T-helper 1 cell treated with Interleukin-12 subunit alpha and Interleukin-12 subunit beta and Interleukin-4 antibody, amounts not matched to agents 30 μg/mL and 1 μg/mL, for 36 hours (primary cell): ENCODE measurements at regions not wholly inside any gene's neighbourhood (a gene's known extent, or its start where the extent isn't known, plus 50 kb on each side); places are given as distances from the start of the nearest gene placed in this dataset.
"Not testable (repeated sequence)": the region's sequence is repeated elsewhere in the genome, so short reads cannot be mapped to it uniquely, and the experiment has no call there.

Source experiments
- H3K27ac Mint-ChIP-seq: one replicate; pipeline ENCODE4 v1.8.0; 2021; ENCODE audit warnings: mild to moderate bottlenecking, mixed read lengths
- H3K27me3 Mint-ChIP-seq: one replicate; pipeline ENCODE4 v1.8.0; 2021; ENCODE audit warnings: low read depth, mixed read lengths
- H3K36me3 Mint-ChIP-seq: one replicate; pipeline ENCODE4 v1.8.0; 2021; ENCODE audit warnings: low read depth, mixed read lengths
- H3K4me1 Mint-ChIP-seq: one replicate; pipeline ENCODE4 v1.8.0; 2021; ENCODE audit warnings: low read depth, mixed read lengths
- H3K4me3 Mint-ChIP-seq: one replicate; pipeline ENCODE4 v1.8.0; 2021; ENCODE audit warnings: mild to moderate bottlenecking, moderate library complexity, mixed read lengths
- H3K9me3 Mint-ChIP-seq: one replicate; pipeline ENCODE4 v1.8.0; 2021; ENCODE audit warnings: mixed read lengths

DNA sequence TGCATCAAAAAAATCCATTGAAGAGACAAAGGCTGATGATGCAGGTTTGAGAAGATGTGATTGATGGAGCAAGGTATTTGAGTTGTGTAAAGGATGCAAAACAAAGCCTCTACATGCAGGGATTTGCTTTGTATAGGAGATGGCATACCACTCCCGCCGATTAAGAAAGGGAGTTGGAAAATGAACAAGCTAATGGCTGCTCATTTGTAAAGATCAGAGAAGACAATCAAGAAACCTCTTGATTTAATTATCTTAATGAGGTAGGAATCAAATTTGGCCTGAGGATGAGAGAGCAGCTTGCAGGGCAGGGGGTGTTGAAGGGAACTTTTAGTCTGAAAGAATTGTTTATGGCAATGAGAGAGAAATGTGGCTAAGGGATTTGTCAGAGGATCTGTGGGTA is 448.2 kb upstream of the ADGRB3 start:
- no peaks in the 10 kb centered on the region for H3K36me3 Mint-ChIP-seq
- H3K4me3 Mint-ChIP-seq: no peak overlapping the region
- H3K9me3 Mint-ChIP-seq: no peaks in the 10 kb centered on the region
- H3K27me3 Mint-ChIP-seq: no peaks in the 10 kb centered on the region
- no peaks in the 10 kb centered on the region for H3K4me1 Mint-ChIP-seq
- H3K27ac Mint-ChIP-seq: no peak overlapping the region

DNA sequence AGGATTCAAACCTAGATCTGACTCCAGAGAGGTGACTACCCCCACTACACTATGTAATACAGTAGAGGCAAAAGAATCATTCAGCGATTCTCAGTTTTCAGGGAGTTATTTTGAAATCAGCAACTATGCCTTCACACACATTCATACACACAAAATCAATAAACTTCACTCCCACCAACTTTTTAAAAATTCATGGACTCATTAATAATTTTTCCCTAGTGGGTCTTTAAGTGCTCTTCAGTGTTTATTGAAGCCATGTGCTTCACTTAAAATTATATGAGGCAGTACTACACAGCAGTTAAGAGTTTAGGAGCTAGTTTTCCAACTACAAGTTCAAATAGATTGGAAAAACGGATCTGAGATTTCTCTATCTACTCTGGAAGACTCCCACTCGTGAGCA is 452.7 kb upstream of the ADGRB3 start:
- Mint-ChIP-seq H3K36me3 (no peaks in the 10 kb centered on the region), H3K27me3 (no peaks in the 10 kb centered on the region), H3K4me1 (no peaks in the 10 kb centered on the region), H3K9me3 (peaks cover 8% of the 10 kb centered on the region), H3K27ac (no peak overlapping the region), H3K4me3 (no peak overlapping the region)

DNA sequence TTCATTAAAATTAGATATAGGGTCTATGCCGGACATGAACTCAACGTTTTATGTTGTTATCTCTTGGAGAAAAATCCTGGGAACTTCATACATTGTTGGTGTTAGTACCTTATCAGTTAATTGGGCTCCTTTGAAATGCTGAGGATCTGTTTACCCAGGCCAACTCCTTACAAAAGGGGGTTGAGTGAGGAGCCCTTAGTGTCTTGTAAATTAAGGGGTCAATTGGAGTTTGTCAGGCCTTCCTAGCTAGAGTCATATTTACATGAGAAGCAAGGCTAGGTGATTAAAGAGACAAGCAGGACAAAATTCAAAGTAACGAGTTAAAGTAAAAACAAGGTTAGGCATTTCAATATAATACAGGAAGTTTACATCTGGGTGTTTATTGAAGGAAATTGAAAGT is 454.1 kb upstream of the ADGRB3 start:
- H3K36me3 Mint-ChIP-seq, H3K27ac Mint-ChIP-seq, H3K4me3 Mint-ChIP-seq, H3K9me3 Mint-ChIP-seq, H3K27me3 Mint-ChIP-seq, H3K4me1 Mint-ChIP-seq: not testable (repeated sequence)

DNA sequence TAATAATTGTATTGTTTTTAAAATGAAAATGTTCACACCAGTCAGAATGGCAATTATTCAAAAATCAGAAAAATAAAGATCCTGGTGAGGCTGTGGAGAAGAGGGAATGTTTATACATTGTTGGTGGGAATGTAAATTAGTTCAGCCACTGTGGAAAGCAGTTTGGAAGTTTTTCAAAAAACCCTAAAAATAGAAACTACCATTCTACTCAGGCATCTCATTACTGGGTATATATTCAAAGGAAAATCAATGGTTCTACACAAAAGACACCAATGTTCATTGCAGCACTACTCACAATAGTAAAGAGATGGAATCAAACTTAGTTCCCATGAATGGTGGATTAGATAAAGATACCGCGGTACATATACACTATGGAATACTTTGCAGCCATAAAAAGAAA is 461.5 kb upstream of the ADGRB3 start:
- no peak overlapping the region for H3K27ac Mint-ChIP-seq
- no peaks in the 10 kb centered on the region for H3K36me3 Mint-ChIP-seq
- no peaks in the 10 kb centered on the region for H3K27me3 Mint-ChIP-seq
- no peak overlapping the region for H3K4me3 Mint-ChIP-seq
- no peaks in the 10 kb centered on the region for H3K4me1 Mint-ChIP-seq
- peaks cover 3% of the 10 kb centered on the region for H3K9me3 Mint-ChIP-seq

DNA sequence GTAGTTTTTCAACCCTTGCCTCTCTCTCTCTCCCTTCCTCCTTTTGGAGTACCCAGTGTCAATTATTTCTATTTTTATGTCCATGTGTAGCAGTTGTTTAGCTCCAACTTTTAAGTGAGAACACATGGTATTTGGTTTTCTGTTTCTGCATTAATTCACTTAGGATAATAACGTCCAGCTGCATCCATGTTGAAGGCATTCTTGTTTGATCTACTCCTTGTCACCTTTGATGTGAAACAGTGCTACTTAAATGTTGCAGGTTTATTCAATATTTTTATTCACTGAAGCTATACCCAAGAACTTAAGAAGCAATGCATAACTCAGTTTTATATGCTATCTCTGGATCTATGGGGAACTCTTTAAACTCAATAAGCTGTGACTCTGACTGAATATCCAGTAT is 465.2 kb upstream of the ADGRB3 start:
- Mint-ChIP-seq H3K27ac (no peak overlapping the region), H3K27me3 (no peaks in the 10 kb centered on the region), H3K9me3 (no peaks in the 10 kb centered on the region), H3K36me3 (no peaks in the 10 kb centered on the region), H3K4me3 (no peak overlapping the region), H3K4me1 (no peaks in the 10 kb centered on the region)

DNA sequence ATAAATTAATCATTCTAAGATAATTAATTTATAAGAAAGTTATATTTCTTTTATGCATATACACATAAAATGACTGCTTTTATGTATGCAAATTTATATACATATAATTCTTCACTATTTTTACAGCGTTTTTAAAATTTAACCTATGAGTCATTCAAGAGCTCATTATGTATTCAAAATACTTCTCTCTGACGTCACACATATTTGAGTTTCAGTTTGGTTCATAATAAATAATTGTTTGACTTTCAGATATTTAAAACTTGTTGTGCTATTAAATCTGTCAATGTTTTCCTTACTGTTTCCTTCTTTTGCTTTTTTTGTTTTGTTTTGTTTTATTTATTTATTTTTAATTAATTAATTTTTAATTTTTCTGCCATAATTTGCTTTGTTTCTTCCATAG is 467.5 kb upstream of the ADGRB3 start:
- Mint-ChIP-seq H3K4me1 (no peaks in the 10 kb centered on the region), H3K36me3 (no peaks in the 10 kb centered on the region), H3K9me3 (peaks cover 4% of the 10 kb centered on the region), H3K27me3 (no peaks in the 10 kb centered on the region), H3K4me3 (no peak overlapping the region), H3K27ac (no peak overlapping the region)

DNA sequence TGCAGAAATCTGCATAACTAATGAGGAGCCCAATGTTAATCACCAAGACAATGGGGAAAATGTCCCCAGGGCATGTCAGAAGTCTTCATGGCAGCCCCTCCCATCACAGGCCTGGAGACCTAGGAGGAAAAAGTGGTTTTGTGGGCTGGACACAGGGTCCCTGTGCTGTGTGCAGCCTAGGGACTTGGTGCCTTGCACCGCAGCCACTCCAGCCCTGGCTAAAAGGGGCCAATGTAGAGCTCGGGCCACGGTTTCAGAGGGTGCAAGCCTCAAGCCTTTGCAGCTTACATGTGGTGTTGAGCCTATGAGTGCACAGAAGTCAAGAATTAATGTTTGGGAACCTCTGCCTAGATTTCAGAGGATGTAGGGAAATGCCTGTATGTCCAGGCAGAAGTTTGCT is 474.3 kb upstream of the ADGRB3 start:
- not testable (repeated sequence) for H3K36me3 Mint-ChIP-seq, H3K4me3 Mint-ChIP-seq, H3K4me1 Mint-ChIP-seq, H3K27ac Mint-ChIP-seq, H3K27me3 Mint-ChIP-seq
- peaks cover 23% of the 10 kb centered on the region for H3K9me3 Mint-ChIP-seq

DNA sequence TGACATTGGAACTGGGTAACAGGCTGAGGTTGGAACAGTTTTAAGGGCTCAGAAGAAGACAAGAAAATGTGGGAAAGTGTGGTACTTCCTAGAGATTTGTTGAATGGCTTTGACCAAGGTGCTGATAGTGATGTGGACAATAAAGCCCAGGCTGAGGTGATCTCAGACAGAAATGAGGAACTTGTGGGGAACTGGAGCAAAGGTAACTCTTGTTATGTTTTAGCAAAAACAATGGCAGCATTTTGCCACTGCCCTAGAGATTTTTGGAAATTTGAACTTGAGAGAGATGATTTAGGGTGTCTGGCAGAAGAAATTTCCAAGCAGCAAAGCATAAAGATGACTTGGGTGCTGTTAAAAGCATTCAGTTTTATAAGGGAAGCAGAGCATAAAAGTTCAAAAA is 474.7 kb upstream of the ADGRB3 start:
- no peaks in the 10 kb centered on the region for H3K4me1 Mint-ChIP-seq
- H3K36me3 Mint-ChIP-seq: no peaks in the 10 kb centered on the region
- no peaks in the 10 kb centered on the region for H3K27me3 Mint-ChIP-seq
- H3K4me3 Mint-ChIP-seq: no peak overlapping the region
- H3K27ac Mint-ChIP-seq: no peak overlapping the region
- peaks cover 23% of the 10 kb centered on the region for H3K9me3 Mint-ChIP-seq

DNA sequence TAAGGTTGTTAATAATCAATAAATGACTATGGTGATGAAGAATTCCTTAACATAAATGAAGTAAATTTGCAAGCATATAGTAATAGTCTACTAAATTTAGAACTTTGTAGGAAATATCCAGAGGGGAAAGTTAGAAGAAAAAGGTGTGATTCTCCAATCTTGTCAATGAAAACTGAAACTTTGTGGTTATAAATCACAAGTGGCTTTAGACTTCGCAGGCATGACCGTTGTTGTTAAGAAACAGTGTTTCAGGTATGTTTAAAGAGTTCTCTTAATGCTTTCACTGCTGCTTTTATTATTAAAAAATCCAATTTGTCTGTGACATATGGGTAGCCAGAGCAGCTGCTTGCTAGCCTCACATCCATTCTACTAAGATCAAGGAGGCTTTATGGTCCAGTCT is 475.6 kb upstream of the ADGRB3 start:
- no peaks in the 10 kb centered on the region for H3K36me3 Mint-ChIP-seq

DNA sequence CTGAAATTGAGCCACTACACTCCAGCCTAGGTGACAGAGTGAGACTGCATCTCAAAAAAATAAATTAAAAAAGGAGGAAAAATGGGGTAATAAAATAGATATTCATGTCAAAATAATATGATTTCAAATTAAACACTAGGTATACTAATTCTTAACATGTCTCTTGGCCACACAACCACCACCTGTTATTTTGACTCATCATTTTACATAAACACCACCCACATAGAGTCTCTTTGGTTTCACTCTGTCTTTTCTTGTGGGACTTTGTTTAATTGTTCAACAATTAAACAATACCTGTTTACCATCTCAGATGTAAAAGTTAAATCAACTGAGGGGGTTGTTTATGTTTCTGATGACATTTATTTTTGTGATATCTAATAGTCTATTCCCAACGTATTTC is 476.8 kb upstream of the ADGRB3 start:
- no peak overlapping the region for H3K27ac Mint-ChIP-seq
- H3K4me3 Mint-ChIP-seq: no peak overlapping the region
- H3K4me1 Mint-ChIP-seq: no peaks in the 10 kb centered on the region
- peaks cover 26% of the 10 kb centered on the region for H3K9me3 Mint-ChIP-seq
- H3K36me3 Mint-ChIP-seq: no peaks in the 10 kb centered on the region
- H3K27me3 Mint-ChIP-seq: no peaks in the 10 kb centered on the region

More for the DNA sequence above, 475.6 kb upstream of the ADGRB3 start:
- Mint-ChIP-seq H3K27ac (no peak overlapping the region), H3K4me3 (no peak overlapping the region), H3K27me3 (no peaks in the 10 kb centered on the region), H3K9me3 (peaks cover 23% of the 10 kb centered on the region), H3K4me1 (no peaks in the 10 kb centered on the region)

DNA sequence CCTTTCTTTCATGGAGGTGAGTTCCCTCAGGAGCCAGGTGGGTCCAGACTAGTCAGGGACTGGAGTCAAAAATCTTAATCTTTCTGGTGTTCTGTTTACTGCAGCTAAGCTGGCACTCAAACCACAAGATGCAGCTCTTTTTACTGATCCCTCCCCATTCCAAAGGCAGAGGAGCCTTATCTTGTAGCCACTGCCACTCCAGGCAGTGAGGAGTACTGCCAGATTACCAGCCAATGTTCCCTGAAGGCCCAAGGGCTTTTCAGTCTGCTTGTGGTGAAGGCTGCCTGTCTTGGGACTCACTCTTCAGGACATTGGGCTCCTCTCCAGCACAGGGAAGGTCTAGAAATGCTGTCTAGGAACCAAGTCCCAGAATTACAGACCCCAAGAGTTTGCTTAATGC is 490.4 kb upstream of the ADGRB3 start:
- H3K36me3 Mint-ChIP-seq: no peaks in the 10 kb centered on the region
- H3K27ac Mint-ChIP-seq: no peak overlapping the region
- no peaks in the 10 kb centered on the region for H3K27me3 Mint-ChIP-seq
- H3K9me3 Mint-ChIP-seq: peaks cover 19% of the 10 kb centered on the region
- no peak overlapping the region for H3K4me3 Mint-ChIP-seq
- H3K4me1 Mint-ChIP-seq: no peaks in the 10 kb centered on the region

DNA sequence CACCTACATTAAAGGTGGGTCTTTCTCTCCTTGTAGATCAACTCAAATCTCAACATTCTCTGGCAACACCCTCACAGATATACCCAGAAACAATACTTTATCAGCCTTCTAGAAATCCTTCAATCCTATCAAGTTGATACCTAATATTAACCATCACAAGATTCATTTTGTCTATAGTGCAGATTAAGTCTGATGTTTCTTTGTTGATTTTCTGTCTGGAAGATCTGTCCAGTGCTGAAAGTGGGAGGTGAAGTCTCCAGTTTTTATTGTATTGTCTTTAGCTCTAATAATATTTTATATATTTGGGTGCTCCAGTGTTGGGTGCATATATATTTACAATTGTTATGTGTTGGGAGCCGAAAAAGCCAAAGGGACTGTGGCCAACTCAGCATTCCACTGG is 493.9 kb upstream of the ADGRB3 start:
- Mint-ChIP-seq H3K4me3 (no peak overlapping the region), H3K4me1 (no peaks in the 10 kb centered on the region), H3K27ac (no peak overlapping the region), H3K36me3 (no peaks in the 10 kb centered on the region), H3K27me3 (no peaks in the 10 kb centered on the region), H3K9me3 (peaks cover 19% of the 10 kb centered on the region)

DNA sequence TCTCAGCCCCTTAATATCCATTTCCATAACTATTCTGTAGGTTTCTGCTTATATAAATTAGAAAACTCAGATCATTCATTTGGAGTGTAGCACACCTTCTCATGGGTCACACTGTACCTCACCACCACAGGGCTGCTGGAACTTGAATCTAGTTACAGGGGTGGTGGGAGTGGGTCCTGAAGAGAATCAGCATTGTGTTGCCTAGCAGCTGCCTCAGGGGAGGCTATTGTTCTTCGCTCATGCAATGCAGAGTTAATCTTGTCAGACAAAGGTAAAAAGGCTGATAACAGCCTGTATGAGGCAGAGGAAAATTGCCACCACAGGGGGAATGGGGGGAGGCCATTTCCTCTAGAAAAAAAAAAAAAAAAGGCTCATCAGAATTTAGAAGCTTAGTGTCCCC is 496.0 kb upstream of the ADGRB3 start:
- Mint-ChIP-seq H3K9me3 (peaks cover 26% of the 10 kb centered on the region), H3K27ac (no peak overlapping the region), H3K36me3 (no peaks in the 10 kb centered on the region), H3K4me3 (no peak overlapping the region), H3K27me3 (no peaks in the 10 kb centered on the region), H3K4me1 (no peaks in the 10 kb centered on the region)

DNA sequence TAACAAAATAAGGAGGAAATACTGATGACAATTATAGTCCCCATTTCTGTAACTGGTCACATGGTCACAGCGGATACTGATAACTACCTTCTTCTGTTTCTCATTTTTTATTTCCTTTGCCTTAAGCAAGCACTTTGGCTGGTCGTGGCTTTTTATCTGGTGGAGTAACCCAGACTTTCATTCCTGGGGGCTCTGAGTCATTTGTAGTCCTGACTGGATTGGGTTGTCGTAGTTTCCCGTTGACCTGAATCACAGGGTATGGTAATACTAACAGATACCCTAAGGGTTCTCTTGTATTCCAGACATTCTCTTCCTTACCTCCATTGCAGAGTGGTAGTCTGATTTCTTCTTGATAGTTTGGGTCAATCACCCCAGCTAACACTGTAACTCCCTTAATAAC is 500.3 kb upstream of the ADGRB3 start:
- no peaks in the 10 kb centered on the region for H3K27me3 Mint-ChIP-seq
- H3K4me3 Mint-ChIP-seq: no peak overlapping the region
- no peaks in the 10 kb centered on the region for H3K4me1 Mint-ChIP-seq
- no peak overlapping the region for H3K27ac Mint-ChIP-seq
- H3K9me3 Mint-ChIP-seq: peaks cover 19% of the 10 kb centered on the region
- no peaks in the 10 kb centered on the region for H3K36me3 Mint-ChIP-seq

DNA sequence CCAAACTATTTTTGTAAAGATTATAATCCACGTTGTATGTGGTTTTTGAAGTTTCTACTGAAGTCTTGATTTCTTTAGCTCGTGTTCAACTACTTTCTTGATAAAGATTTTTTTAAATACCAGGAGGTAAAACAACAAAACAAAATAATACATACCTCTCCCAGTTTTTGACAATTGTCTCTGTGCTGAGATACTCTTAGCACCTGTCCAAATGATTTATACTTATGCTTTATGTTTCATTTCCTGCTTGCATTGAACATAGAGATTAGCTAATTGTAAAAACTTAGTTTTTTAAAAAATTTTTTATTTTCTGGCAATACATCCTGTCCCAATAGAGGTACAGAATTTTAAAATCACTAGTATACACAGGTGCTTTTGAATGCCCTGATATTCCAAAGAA is 506.9 kb upstream of the ADGRB3 start:
- Mint-ChIP-seq H3K36me3 (no peaks in the 10 kb centered on the region), H3K27ac (no peak overlapping the region), H3K4me3 (no peak overlapping the region), H3K4me1 (no peaks in the 10 kb centered on the region), H3K27me3 (no peaks in the 10 kb centered on the region), H3K9me3 (no peaks in the 10 kb centered on the region)

DNA sequence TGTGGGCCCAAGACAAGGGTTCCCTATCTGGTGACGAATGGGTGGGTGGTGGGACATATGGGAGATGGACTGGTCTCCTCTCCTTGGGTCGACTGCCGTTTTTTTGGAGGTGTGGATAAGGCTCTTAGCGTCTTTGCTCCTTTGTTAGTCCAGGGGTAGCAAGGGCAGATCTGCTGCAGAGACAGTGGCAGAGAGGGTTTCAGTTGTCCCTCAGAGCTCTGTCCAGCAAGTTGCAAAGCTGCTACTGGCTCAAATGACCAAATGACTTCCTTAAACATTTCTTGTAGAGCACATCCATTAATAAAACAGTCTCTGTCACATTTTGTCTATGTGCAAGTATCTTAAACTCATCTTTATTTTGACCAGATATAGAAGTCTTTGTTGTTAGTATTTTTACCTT is 508.0 kb upstream of the ADGRB3 start:
- no peaks in the 10 kb centered on the region for H3K4me1 Mint-ChIP-seq
- H3K36me3 Mint-ChIP-seq: no peaks in the 10 kb centered on the region

More for the DNA sequence above, 508.0 kb upstream of the ADGRB3 start:
- no peaks in the 10 kb centered on the region for H3K27me3 Mint-ChIP-seq
- no peak overlapping the region for H3K27ac Mint-ChIP-seq
- no peak overlapping the region for H3K4me3 Mint-ChIP-seq
- H3K9me3 Mint-ChIP-seq: peaks cover 10% of the 10 kb centered on the region
